NCI-H146 treated with DMSO at 0.1 percent for 48 hours (cell line): ENCODE measurements at regions not wholly inside any gene's neighbourhood (a gene's known extent, or its start where the extent isn't known, plus 50 kb on each side); places are given as distances from the start of the nearest gene placed in this dataset.
"Not testable (repeated sequence)": the region's sequence is repeated elsewhere in the genome, so short reads cannot be mapped to it uniquely, and the experiment has no call there.

ENCODE experiments used
- DNase-seq: peaks from one replicate; lab custom pipeline; 2025; ENCODE audit not compliant: unreplicated experiment; lab: John Stamatoyannopoulos, UW

- no peak for DNase-seq
Observed at GRCh38 chr11:135015966-135016365, 603.9 kb upstream of the B3GAT1 start.

DNA sequence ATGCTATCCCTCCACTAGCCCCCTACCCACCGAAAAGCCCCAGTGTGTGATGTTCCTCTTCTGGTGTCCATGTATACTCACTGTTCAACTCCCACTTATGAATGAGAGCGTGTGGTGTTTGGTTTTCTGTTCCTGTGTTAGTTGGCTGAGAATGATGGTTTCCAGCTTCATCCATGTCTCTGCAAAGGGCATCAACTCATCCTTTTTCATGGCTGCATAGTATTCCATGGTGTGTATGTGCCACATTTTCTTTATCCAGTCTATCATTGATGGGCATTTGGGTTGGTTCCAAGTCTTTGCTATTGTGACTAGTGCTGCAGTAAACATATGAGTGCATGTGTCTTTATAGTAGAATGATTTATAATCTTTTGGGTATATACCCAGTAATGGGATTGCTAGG, 599.3 kb upstream of the B3GAT1 start:
- DNase-seq: not testable (repeated sequence)

GRCh38 chr11:135009125-135009524, 597.1 kb upstream of the B3GAT1 start:
- DNase-seq: no peak

DNA sequence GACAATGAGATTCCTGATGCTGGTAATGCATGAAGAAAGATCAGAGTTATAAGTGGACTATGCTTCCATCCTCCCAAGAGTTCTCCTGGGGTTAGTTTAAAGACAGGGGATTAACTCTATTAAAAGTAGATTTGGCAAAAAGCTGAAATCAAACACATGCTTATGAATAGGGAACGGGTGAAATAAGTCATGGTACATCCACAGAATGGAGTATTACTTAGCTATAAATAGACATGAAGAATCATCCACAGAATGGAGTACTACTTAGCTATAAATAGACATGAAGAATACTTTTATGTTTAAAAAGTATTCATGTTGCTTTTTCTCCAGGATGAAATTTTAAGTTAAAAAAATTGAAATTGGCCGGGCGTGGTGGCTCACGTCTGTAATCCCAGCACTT, 596.4 kb upstream of the B3GAT1 start:
- no peak for DNase-seq

- DNase-seq: no peak
Observed at GRCh38 chr11:135008001-135008405, 596.0 kb upstream of the B3GAT1 start.

DNA sequence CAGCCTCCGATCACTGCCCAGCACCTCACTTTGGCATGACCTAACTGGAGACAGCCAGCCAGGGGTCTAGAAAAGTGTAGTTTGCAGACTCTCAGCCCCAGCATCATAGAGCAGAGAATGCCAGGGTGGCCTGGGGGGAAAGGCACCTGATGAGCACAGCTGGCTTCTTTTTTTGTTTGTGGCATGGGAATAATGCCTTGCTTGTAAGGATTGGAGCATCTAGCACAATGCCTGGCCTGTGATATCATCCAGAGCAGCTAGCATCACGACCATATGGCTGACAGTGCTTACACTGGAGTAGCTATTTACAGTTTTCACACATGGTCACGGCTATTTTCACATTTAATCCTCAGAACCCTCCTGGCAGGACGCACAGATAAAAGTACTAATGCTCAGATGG, 594.8 kb upstream of the B3GAT1 start:
- DNase-seq: no peak

- no peak for DNase-seq
Observed at GRCh38 chr11:135004495-135004894, 592.5 kb upstream of the B3GAT1 start.

DNA sequence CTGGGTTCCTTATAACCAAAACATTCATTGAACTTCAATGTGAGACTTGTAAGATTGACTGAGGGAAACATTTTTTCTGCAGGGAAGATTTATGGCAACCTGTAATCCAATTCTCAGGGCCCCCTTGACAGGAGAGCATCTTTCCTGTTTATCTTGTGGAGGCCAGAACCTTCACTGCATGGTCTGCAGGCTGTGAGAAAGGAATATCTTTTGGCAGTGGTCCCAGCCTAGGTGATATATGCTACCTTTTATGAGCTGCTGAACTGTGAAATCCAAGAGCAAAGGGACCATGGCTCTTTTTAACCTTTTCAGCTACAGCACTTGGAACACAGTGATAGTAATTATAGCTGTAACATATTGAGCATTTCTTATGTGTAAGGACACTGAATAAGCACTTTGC, 590.2 kb upstream of the B3GAT1 start:
- DNase-seq: no peak

DNA sequence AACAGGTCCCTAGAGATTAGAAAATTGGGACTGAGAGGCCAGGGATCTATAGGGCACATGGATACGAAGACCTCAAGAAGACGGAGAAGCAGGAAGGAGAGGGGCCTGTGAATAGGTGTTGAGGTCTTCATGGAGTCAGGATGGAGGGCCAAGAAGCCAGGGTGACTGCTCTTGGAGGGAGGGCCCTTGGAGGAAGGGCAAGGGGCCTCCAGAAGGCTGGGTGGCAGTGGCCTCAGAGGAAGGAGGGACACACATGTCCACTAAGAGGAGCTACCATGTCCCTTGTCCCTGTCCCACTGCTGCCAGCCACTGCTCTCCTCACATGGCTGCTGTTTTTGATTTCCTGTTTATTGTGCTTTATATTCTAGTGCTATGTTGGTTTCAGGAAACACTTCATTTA, 589.5 kb upstream of the B3GAT1 start:
- no peak for DNase-seq

- DNase-seq: not testable (repeated sequence)
Observed at GRCh38 chr11:135001065-135001464, 589.0 kb upstream of the B3GAT1 start.

- no peak for DNase-seq
Observed at GRCh38 chr11:134999590-134999989, 587.5 kb upstream of the B3GAT1 start.

GRCh38 chr11:134997652-134998320, 585.7 kb upstream of the B3GAT1 start:
- no peak for DNase-seq

GRCh38 chr11:134995741-134996140, 583.7 kb upstream of the B3GAT1 start:
- no peak for DNase-seq

DNA sequence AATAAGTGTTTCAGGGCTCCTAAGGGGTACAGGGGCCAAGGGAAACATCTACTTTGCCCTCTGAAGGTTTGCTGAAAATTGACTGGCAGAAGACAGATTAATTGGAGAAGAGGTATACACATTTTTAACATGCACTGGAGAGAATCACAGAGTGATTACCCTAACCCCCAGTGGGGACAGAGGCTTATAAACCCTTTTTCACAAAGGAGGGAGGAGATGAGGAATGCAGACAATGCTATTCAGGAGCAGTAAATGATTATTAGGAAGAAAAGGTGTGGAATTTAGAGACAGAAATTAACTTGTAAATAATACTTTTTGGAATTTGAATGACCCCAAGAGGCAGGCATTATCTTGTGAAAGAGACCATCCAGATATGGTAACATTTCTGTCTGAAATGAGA, 582.4 kb upstream of the B3GAT1 start:
- no peak for DNase-seq

DNA sequence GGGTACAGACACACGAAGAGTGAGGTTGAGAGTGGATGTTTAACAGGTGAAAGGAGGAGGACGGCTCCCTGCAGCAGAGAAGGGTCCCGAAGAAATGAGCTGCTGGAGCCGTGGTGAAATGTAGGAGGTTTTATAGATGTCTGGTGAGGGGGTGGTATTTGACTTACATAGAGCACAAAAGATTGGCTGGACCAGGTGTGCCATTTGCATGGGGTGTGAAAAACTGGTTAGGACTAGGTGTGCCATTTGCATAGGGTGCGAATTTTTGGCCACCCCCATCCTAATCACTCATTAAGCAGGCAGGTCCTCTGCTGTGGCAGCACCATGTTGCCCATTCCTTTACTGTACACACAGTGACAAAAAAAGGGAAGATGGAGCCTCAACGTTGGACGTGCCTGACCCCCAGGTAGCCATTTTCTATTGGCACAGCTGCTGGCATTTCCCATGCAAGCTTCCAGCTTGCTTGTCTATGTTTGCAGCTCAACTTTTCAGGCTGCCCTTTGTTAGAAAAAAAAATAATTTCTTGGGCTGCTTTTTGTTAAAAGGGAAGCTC, 581.7 kb upstream of the B3GAT1 start:
- DNase-seq: no peak

DNA sequence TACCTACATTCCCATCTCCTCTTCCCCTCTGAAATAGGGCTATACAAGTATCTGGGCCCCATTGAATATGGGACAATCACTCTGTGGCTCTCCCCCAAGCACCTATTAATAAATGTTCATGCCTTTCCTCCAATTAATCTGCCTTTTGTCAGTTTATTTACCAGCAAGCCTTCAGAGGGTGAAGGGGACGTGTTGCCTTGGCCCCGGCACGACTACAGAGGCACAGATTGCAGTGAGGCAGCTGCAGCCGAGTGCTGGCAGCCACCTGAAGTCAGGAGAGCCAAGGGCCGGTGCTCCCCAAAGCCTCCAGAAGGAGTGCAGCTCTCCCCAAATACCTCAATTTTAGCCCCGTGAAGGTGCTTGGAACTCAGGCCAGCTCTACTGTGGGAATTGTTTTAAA, 580.9 kb upstream of the B3GAT1 start:
- DNase-seq: no peak

GRCh38 chr11:134988495-134988894, 576.5 kb upstream of the B3GAT1 start:
- DNase-seq: no peak

DNA sequence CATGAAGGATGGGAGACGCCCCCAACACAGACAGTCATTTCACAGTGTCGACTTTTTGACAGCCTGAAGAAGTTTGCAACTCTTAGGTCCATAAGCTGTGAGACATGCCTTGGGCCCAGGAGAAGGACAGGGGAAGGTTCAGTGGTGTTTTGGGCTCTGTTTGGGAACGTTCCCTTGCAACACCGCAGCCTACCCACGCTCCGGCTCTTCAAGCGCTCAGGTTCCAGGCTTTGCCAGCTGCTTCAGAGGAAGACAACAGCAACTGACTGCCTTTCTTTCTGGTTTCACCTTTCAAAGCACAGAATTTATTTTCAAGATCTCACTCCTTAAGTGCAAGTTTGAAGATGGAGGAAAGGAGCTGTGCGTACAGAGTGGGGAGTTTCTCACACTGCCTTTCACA, 575.8 kb upstream of the B3GAT1 start:
- DNase-seq: no peak

DNA sequence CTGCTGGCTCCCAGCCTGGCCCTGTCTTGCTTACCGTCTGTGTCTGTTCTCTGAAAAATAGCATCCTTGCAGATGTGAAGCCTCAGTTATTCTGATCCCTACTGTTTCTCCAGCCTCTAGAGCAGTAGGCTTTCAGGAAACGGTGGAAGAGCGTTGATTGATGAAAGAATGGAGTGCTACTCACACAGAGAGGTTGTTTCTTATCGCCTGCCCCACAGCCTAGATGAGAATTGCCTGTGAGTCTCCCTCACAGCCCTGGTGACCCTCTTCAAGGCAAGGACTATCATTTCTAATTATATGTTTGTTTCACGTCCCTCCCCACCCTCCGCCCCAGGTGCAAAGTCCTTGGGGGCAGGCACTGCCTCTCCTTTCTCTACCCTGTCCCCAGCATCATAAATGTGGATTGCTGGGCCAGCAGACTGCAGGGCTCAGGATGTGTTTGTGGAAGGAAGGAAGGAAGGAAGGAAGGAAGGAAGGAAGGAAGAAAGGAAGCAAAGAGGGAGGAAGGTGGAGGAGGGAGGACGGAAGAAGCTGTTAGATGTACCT, 575.3 kb upstream of the B3GAT1 start:
- no peak for DNase-seq

DNA sequence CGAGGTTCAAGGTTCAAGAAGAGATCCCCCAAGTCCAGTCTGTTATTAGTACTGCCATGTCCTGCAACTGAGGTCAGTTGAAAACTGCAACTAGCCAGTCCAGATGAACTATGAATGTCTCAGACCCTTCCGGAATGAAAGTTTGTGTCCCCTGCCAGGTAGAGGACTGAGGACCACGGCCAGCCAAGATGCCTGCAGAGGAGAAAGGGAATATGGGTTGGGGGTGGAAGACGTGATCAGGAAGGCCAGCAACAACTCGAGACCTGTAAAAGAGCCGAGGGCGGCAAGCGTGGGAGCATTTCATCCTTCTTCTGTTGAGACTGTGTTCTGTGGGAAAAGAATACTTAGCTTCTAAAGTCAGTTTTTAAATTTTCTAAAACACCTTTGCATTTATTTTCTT, 572.4 kb upstream of the B3GAT1 start:
- no peak for DNase-seq

- not testable (repeated sequence) for DNase-seq
Observed at GRCh38 chr11:134982432-134982831, 570.4 kb upstream of the B3GAT1 start.

GRCh38 chr11:134981835-134982234, 569.8 kb upstream of the B3GAT1 start:
- no peak for DNase-seq
